Mammary epithelial cell (primary cell): ENCODE measurements at regions not wholly inside any gene's neighbourhood (a gene's known extent, or its start where the extent isn't known, plus 50 kb on each side); places are given as distances from the start of the nearest gene placed in this dataset.

Source experiments
- CTCF ChIP-seq, 2 donors: IDR thresholded peaks in 1 of 2; conservative IDR thresholded peaks in 1 of 2; 2 replicates each; pipeline ENCODE4 v1.5.1; 2011 to 2012; ENCODE audit warnings: inconsistent platforms in 2 of 2, low read length in 2 of 2, mild to moderate bottlenecking in 2 of 2, control low read depth in 1 of 2, low read depth in 1 of 2; ENCODE audit not compliant: insufficient read depth in 1 of 2; ENCODE audit errors: extremely low read depth in 1 of 2
- EZH2 ChIP-seq: IDR thresholded peaks from 2 replicates; pipeline ENCODE4 v1.6.1; 2012; ENCODE audit warnings: low read length, inconsistent platforms, borderline replicate concordance

DNA sequence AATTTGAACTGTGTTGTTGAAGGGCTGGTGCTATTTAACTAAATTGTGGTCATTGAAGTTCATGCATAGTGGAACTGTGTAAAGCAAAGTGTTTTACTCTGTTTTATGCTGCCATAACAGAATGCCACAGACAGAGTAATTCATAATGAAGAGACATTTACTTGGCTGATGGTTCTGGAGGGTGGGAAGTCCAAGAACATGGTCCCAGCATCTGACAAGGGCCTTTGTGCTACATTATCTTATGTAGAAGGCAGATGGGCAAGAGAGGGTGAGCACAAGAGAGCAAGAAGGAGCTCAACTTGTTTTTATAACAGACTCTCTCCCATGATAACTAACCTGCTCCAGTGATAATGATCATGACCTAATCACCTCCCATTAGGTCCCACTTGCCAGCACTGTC is 101.9 kb upstream of the NR3C1 start:
- no peak for TF ChIP-seq CTCF (conservative IDR thresholded peaks at IDR 0.05 in 1 of 2, IDR thresholded peaks at IDR 0.05 in 1 of 2; ENCODE audit: extremely low read depth in 1 of 2, insufficient read depth in 1 of 2, low read depth in 1 of 2, low read length in 2 of 2)
- TF ChIP-seq EZH2: no peak
